OCI-M2 (cell line): ENCODE measurements at regions not wholly inside any gene's neighbourhood (a gene's known extent, or its start where the extent isn't known, plus 50 kb on each side); places are given as distances from the start of the nearest gene placed in this dataset.
A peak's percentile ranks its signal among the peaks of the same experiment; 100 is the strongest.
"Not testable (repeated sequence)": the region's sequence is repeated elsewhere in the genome, so short reads cannot be mapped to it uniquely, and the experiment has no call there.

Source experiments
- DNase-seq: peaks from one replicate; lab custom pipeline; 2025; ENCODE audit not compliant: unreplicated experiment; lab: John Stamatoyannopoulos, UW

DNA sequence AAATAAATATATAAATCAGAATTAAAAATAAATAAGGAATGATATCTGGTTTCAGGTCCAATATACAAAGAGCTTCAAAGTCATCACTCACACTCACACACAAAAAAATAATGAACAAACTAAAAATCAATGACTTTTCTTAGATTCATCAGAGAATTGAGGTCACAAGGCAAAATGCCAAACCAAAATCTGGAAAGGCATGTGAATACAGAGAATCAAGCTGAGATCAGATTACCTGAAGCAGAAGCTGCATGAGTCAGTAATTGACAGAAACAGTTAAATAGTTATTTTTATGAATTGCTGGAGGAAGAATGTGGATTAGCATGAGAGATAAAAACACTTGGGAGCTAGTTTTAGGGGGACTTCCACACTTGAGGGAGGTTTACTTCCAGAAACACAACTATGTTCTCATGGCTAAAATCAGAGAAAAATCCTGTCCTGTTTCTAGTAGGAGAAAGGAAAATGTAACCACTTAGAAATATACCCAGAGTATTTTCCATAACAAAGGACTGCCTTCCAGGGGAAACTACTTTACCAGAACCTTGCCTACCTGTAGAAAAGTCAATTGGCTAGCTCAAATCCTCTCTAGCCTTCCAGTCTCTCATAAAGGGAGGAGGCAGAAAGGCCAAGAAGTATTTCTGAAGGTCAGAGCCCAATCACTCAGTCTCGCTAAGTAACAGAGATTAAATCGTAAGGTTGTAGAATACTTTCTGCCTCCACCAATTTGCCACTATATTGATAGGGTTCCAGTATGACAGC, 536.6 kb upstream of the NR5A2 start:
- no peak for DNase-seq

DNA sequence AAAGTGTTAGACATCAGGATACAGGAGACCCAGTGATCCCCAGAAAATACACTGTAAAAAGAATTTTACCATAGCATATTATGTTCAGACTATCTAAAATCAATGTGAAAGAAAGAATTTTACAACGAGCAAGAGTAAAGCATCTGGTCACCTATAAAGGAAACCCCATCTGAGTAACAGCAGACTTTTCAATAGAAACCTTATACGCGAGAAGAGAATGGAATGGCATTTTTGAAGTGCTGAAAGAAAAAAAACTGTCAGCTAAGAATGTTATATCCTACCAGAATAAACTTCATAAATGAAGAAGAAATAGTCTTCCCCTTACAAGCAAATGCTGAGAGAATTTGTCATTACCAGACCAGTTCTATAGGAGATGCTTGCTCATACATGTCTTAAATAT, 532.1 kb upstream of the NR5A2 start:
- DNase-seq = no peak

DNA sequence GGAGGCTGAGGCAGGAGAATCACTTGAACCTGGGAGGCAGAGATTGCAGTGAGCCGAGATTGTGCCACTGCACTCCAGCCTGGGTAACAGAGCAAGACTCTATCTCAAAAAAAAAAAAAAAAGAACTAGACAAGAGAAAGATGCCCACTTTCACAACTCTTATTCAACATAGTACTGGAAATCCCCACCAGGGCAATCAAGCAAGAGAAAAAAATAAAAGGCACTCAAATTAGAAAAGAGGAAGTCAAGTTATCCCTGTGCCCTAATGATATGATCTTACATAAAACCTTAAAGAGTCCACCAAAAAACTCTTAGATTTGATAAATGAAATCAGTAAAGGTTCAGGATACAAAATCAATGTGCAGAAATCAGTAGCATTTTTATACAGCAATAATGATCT, 528.7 kb upstream of the NR5A2 start:
- not testable (repeated sequence) for DNase-seq

DNA sequence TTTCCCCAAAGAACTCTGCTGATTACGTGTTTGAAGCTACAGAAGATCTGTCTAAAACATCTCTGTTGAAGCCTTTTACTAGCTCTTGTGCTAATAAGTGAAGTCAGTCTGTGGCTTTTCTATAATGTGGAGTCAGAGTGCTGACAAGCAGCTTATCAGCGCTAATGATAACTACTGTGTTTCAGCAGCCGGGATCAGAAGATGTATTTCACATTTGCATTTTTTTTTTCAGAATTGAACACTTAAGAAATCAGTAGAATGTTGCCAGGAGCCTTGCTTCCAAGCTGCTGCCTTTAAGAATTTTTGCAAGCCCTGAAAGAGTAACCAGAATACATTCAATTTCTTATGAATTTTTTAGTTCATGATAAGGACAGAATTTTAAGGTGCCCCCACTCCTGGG, 519.4 kb upstream of the NR5A2 start:
- no peak for DNase-seq

DNA sequence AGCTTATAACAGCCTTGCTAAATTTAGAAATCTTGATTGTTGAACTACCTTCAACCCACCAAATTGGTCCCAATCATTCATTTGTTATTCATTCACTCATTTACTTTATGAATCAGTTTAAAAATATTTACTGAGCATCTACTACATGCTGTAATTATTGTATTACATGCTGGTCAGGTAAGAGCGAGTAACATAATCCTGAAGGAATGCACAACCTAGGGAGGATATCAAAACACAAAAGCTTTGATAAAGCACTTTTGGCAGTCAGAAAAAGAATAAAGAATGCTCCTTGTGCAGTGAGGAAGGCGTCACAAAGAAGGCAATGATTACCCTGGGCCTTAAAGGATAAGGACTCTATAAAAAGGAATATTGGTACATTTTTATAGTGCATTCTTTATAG, 518.9 kb upstream of the NR5A2 start:
- no peak for DNase-seq

DNA sequence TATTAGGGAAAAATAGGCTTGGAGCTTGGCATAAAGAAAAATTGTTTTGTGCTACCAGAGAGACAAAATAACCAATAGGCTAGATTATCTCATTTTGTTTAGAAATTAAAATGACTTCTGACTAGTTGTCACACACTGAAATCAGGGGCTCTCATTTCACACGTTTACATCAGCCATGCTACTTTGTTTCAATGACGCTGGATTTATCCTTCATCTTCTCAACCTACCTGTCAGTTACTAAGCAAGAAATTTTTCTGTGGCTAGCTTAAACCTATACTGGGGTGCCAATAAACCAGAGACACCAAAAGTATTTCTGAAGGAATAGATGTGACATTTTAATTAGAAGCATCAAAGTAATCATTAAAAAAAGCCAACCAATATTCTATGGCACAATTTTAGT, 518.1 kb upstream of the NR5A2 start:
- DNase-seq = no peak

DNA sequence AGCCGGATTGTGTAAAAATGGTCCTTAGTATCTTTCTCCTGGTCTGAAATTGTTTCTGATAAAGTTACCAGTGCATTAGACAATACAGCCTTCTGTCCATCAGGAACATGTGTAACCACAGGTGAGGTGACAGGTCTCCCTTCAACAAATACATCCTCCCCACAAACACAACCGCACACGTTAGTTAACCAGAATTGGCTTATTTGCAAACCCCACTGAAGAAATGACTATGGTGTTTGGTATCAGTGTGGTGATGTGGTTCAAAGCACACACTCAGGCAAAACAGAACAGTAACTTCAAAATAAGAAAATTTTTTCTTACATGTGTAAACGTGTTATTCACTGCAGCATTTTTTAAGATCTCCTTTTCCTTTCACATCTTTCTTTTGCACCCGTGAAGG, 517.2 kb upstream of the NR5A2 start:
- no peak for DNase-seq

DNA sequence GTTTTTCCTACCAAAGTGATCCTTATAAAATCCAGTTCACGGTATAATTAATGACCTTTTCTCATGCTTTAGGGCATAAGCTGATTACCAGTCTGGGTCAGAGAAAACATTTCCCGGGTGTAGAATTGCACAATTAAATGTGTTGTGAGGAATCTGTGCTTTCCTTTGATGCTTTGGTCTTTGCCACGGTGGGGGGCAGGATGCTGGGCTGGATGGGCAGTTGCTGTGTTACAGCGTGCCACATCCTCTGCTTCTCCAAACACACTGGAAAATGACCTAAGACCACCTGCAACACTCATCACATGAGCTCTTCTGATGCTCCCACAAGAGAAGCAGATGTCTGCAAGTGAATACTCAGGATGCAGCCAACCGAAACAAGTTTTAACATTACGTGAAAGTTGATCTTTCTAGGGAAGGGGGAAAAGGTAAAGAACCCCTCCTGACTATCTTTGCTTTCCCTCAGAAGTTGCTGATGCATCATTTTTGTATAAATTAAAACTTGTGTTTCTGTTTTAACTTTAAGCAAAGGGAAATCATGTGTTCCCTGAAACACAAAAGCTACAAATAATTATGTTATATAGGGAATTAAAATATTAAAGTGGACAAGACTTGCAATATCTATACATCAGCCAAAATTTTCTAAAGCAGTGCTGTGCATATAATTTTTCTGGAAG, 515.3 kb upstream of the NR5A2 start:
- DNase-seq = no peak

DNA sequence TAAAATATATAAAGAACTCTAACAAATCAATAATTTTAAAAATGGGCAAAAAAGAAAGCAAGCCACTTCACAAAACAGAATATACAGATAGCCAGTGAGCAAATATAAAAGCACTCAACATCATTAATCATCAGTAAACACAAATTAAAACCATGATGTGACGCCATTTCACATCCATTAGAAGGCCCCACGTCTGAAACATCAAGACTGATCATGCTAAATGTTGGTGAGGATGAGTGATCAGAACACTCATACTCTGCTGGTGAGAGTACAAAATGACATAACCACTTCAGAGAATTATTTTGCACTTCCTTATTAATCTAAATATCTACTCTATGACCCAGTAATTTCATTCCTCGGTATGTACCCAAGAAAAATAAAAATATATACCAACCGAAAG, 512.2 kb upstream of the NR5A2 start:
- no peak for DNase-seq

DNA sequence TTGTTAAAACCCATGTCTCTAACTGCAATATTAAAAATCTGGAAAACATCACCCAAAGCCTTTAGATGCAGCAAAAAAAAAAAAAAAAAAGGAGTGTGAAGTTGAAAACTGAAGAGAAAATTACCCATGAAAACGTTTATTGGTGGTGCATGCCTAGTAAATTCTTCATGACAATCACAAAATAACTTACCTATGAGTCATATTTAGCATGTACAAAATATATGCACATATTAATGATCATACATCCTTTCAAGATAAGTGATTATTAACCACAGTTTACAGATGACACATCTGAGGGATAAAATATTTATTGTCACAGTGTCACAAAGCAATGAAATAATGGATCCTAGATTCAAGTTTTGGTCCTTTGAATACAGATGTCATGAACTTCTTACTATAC, 505.2 kb upstream of the NR5A2 start:
- DNase-seq = no peak

DNA sequence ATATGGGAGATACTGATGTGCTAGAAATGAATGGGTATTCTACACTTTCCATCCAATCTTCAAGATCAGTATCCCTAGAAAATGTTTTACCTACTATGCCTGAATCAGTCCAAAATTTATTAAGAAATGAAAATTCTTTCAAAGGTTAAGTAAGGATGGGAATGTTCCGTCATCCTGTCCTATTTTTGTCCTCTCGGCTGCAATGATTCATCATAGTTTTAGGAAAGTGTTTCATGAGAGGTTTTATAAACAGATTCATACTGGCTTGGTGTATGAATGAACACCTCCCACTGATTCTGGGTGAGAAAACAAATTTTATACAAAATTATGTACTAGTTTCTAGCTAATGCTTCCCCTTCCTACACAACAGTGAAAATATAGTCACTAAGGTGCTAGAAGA, 504.6 kb upstream of the NR5A2 start:
- no peak for DNase-seq

DNA sequence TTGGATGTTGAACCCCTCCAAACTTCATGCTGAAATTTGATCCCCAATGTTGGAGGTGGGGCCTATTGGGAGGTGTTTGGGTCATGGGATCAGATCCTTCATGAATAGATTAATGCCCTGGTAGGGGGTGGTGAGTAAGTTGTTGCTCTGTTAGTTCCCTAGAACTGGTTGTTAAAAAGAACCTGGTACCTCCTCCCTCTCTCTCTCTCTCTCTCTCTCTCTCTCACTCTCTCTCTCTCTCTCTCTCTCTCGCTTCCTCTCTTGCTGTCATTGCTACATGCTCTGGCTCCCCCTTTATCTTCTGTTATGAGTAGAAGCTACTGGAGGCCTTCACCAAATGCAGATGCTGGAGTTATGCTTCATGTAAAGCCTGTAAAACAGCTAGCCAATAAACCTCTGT, 498.2 kb upstream of the NR5A2 start:
- DNase-seq = no peak

DNA sequence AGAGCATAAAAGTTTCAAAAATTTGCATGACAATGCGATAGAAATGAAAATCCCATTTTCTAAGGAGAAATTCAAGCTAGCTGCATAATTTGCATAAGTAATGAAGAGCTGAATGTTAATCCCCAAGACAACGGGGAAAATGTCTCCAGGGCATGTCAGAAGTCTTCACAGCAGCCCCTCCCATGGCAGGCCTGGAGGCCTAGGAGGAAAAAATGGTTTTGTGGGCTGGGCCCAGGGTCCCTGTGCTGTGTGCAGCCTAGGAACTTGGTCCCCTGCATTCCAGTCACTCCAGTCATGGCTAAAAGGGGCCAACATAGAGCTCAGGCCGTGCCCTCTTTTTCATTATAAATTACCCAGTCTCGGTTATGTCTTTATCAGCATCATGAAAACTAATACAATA, 494.1 kb upstream of the NR5A2 start:
- not testable (repeated sequence) for DNase-seq

DNA sequence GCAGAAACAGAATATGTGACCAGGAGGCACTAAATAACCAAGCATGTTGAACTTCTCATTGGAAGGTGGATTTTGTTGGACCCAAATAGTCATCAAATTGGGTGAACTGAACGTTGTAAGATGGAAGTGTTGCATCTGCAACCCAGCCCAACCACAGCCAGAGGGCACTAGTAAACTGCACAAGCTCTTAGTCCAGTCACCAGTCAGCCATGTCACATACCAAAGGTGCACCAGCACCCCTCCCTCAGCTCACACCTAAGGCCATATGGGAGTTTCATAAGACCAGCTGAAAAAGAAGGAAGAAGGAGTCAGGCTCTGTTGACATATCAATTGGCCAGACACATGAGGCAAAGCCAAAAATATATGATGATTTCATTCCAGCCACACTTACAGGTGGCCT, 481.7 kb upstream of the NR5A2 start:
- no peak for DNase-seq

DNA sequence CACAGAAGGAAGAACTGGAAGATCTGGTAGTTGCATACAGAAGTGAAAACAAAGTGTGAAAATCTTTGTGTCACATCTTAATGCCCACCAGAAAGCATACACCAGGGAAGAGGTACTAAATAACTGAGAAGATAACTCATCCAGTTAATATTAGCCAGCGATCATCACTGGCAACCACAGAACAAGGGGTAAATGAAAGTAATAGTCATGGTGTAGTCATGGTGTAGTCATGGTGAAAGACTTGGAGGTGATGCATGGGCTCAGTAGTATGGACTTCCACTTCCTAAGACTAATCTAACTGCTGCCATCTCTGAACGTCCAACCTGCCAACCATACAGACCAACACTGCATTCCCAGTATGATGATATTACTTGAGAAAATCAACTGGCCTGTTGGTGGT, 481.2 kb upstream of the NR5A2 start:
- no peak for DNase-seq

DNA sequence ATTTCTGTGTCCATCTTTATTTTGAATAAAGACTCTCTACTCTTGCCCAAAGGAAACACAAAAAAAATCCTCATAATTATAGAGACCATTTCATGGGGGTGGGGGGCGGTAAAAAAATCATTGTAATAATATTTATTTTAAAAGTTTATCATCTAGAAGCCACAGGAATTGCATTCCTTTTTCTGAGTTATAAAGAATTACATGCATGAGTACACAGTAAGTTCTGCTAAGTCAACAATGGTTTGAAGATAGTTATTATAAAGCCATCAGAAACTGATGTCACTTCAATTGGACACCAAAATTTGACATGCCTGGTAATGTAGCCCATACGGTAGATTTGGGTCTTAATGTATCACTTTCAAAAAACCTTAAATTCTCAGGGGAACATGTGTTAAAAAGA, 478.1 kb upstream of the NR5A2 start:
- no peak for DNase-seq

DNA sequence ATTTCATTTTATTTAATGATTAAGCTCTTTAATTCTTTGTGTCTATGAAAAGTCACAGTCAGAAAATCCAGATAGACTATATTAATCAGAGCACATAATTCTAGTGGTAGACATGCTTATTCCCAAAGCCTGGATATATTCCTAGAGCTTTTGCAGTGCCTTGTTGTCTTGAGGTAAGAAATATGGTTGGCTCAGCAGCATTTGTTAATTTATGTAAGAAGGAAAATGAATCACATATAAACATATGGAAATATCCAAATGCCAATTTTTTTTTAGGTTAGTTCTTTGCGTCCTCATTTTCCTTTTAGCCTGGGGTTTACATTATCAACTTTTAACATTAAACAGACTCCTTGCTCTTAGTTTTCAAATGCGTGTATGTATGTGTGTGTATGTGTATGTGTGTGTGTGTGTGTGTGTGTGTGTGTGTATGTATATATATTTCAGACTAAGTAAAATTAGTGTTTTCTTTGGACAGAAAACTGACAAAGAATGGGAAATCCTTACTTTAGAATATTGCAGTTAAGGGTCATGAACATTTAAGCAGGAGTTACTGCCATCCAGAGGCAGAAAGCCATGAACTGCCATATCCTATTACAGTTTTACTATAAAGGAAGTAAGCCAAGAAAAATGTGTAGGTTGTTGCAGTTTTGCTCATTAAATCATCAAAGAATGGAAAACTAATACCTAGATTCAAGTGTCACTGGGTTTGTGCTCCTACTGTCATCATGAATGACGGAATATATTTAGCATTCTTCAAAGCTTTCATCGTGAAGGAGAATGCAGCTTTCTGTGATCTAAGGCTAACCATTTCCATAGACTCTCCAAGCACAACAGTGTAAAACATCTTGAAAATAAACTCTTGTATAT, 477.1 kb upstream of the NR5A2 start:
- no peak for DNase-seq

DNA sequence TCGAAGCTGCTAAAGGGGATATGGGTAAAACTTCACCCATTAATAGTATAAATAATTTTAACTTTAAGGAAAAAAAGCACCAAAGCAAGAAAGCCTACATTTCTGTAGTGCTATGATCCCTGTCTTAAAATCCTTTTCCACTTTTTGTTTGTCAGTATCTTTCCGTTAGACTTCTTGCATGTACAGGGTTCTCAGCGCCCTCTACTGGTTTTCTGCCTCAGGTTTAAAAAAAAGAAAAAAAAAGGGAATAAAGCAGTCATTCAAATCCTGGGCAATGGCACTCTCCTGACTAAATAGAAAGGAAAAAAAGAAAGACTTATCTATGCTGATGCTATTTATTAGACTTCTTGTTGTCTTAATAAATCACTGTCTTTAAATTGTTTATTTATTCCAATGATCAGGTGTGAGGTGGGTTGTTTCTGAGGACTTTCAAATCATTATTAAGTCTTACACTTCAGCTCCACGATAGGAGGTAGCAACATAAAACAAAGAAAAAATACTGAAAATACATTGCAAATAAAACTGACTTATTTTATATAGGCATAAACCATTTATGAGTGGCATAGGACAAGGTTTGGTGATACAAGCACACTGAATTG, 475.4 kb upstream of the NR5A2 start:
- peak; percentile 5 for DNase-seq

DNA sequence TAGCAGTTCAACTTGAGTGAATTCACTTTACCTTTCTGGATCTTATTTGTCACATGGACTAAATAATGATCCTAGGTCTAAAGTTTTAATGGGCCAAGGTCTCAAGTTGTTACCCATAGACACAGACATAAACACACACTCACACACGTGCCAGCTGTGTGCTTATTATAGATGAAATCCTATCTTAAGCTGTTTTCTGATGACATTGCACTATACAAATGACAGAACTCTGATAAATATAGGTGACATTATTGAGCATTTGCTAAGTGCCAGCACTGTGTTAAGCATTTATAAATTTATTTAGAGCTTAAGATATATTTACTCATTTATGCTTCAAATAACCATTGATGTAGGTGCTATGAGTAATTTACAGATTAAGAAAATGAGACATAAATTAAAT, 474.4 kb upstream of the NR5A2 start:
- DNase-seq = no peak

DNA sequence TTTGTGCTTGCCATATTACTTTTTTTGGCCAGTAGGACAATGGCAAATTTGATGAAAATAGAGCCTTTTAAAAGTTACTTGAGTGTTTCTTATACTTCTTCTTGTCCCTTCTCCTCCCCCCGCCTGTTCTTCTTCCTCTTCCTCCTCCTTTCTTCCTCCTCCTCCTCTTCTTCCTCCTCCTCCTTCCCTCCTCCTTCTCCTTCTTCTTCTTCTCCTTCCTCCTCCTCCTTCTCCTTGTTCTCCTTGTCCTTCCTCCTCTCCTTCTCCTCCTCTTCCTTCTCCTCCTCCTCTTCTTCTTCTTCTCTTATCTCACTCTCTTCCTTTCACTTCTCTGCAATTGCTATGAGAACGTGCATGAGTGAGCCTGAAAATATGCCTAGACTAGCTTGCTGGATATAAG, 466.2 kb upstream of the NR5A2 start:
- no peak for DNase-seq

DNA sequence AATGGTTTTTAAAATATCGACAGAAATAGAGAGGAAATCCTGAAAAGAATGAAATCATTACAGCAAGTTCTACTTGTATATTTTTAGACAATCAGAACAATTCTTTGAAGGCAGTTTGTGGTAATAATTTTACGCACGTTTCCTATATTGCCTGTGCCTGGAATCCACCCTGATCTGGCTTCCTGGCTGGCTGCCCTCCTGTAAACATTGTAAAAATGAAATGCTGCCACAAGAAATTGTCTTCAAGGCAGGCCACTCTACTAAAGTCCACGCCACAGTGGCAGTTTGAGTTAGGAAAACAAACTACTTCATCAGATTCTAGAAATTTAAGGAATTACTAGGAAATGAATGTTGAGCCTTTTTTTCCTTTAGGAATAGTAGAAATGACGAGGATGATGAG, 454.5 kb upstream of the NR5A2 start:
- DNase-seq = no peak

DNA sequence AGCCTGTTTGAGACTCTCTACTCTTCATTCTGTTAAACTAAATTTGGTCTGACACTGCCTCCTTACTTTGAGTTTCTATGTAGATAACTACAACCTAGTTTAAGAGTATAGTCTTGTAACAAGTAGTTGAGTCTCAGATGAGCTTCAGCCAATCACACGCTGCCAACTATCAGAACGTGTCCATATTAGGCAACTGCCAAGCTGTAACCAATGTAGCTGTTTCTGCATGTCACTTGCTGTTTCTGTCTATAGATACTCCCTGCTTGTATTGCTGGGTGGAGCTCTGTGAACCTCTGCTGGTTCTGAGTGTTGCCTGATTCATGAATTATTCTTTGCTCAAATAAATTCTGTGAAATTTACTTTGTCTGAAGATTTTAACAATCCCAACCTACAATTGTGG, 452.6 kb upstream of the NR5A2 start:
- DNase-seq = no peak
